ENCODE measurements at regions not wholly inside any gene's neighbourhood (a gene's known extent, or its start where the extent isn't known, plus 50 kb on each side); places are given as distances from the start of the nearest gene placed in this dataset.
"Not testable (repeated sequence)": the region's sequence is repeated elsewhere in the genome, so short reads cannot be mapped to it uniquely, and the experiment has no call there.

GRCh38 chr18:67134911-67135310 is 381.6 kb downstream of the DSEL start:
- no peak for DNase-seq (ENCODE audit: low spot score)

GRCh38 chr18:67133669-67134068 is 382.9 kb downstream of the DSEL start:
- no peak for DNase-seq (ENCODE audit: low spot score)

- DNase-seq (ENCODE audit: low spot score), result no peak
Measured at GRCh38 chr18:67132919-67133318, 383.6 kb downstream of the DSEL start.

- no peak for DNase-seq (ENCODE audit: low spot score)
Measured at GRCh38 chr18:67131498-67131897, 385.0 kb downstream of the DSEL start.

- DNase-seq (ENCODE audit: low spot score), result not testable (repeated sequence)
Measured at GRCh38 chr18:67126751-67127150, 389.8 kb downstream of the DSEL start.

GRCh38 chr18:67123901-67124300 is 392.6 kb downstream of the DSEL start:
- DNase-seq (ENCODE audit: low spot score), result no peak

GRCh38 chr18:67117804-67118203 is 398.7 kb downstream of the DSEL start:
- no peak for DNase-seq (ENCODE audit: low spot score)

GRCh38 chr18:67109535-67109934 is 407.0 kb downstream of the DSEL start:
- no peak for DNase-seq (ENCODE audit: low spot score)

GRCh38 chr18:67108894-67109293 is 407.6 kb downstream of the DSEL start:
- DNase-seq (ENCODE audit: low spot score), result no peak

GRCh38 chr18:67104700-67105284 is 411.7 kb downstream of the DSEL start:
- no peak for DNase-seq (ENCODE audit: low spot score)

- DNase-seq (ENCODE audit: low spot score), result no peak
Measured at GRCh38 chr18:67094123-67094522, 422.4 kb downstream of the DSEL start.

GRCh38 chr18:67092141-67092540 is 424.4 kb downstream of the DSEL start:
- DNase-seq (ENCODE audit: low spot score), result no peak

GRCh38 chr18:67081482-67082211 is 434.9 kb downstream of the DSEL start:
- no peak for DNase-seq (ENCODE audit: low spot score)

GRCh38 chr18:67080601-67081000 is 435.9 kb downstream of the DSEL start:
- no peak for DNase-seq (ENCODE audit: low spot score)

- DNase-seq (ENCODE audit: low spot score), result no peak
Measured at GRCh38 chr18:67074309-67074708, 442.2 kb downstream of the DSEL start.

- no peak for DNase-seq (ENCODE audit: low spot score)
Measured at GRCh38 chr18:67072791-67073190, 443.7 kb downstream of the DSEL start.

GRCh38 chr18:67068608-67069007 is 447.9 kb downstream of the DSEL start:
- DNase-seq (ENCODE audit: low spot score), result no peak

GRCh38 chr18:67047334-67047733 is 443.4 kb upstream of the CDH19 start:
- DNase-seq (ENCODE audit: low spot score), result no peak

GRCh38 chr18:67043276-67043675 is 439.4 kb upstream of the CDH19 start:
- no peak for DNase-seq (ENCODE audit: low spot score)

- DNase-seq (ENCODE audit: low spot score), result no peak
Measured at GRCh38 chr18:67041334-67041733, 437.4 kb upstream of the CDH19 start.

GRCh38 chr18:67035026-67035425 is 431.1 kb upstream of the CDH19 start:
- no peak for DNase-seq (ENCODE audit: low spot score)

GRCh38 chr18:67023059-67023458 is 419.2 kb upstream of the CDH19 start:
- no peak for DNase-seq (ENCODE audit: low spot score)

GRCh38 chr18:67010919-67011318 is 407.0 kb upstream of the CDH19 start:
- no peak for DNase-seq (ENCODE audit: low spot score)

- no peak for DNase-seq (ENCODE audit: low spot score)
Measured at GRCh38 chr18:67007999-67008398, 404.1 kb upstream of the CDH19 start.

Data from germinal center (tissue), 1 donor.